NB4 (cell line): ENCODE measurements at regions not wholly inside any gene's neighbourhood (a gene's known extent, or its start where the extent isn't known, plus 50 kb on each side); places are given as distances from the start of the nearest gene placed in this dataset.

ENCODE experiments used
- MYC ChIP-seq: IDR thresholded peaks from 2 replicates; pipeline ENCODE4 v1.6.1; 2011; ENCODE audit warnings: low read depth, low read length
- TF ChIP-seq, protein P1 (sequence below): IDR thresholded peaks from one replicate; pipeline ENCODE4 v1.5.1; 2012; ENCODE audit warnings: low read depth, low read length

DNA sequence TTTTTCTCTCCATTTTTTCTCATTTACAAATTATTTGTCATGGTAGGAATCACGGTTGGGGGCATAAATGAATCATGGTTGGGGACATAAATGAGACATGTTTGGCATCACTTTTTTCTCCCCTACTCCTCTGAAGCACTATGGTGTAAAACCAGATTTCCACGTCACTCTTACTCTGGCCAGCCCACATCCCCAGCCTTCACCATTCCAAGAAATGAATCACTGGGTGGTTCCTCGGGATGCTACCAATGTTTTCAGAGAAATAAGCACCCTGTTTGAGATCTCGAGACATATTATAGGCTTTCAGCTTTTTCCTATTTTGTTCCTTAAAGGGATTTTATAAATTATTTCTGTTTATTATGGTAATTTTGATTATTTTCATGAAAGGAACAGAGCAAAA is 155.0 kb upstream of the SLC8A1 start:
- TF ChIP-seq, protein P1, sequence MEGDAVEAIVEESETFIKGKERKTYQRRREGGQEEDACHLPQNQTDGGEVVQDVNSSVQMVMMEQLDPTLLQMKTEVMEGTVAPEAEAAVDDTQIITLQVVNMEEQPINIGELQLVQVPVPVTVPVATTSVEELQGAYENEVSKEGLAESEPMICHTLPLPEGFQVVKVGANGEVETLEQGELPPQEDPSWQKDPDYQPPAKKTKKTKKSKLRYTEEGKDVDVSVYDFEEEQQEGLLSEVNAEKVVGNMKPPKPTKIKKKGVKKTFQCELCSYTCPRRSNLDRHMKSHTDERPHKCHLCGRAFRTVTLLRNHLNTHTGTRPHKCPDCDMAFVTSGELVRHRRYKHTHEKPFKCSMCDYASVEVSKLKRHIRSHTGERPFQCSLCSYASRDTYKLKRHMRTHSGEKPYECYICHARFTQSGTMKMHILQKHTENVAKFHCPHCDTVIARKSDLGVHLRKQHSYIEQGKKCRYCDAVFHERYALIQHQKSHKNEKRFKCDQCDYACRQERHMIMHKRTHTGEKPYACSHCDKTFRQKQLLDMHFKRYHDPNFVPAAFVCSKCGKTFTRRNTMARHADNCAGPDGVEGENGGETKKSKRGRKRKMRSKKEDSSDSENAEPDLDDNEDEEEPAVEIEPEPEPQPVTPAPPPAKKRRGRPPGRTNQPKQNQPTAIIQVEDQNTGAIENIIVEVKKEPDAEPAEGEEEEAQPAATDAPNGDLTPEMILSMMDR: no peak
- TF ChIP-seq MYC: no peak
